Hippocampal formation (tissue), 2 donors: ENCODE measurements at regions not wholly inside any gene's neighbourhood (a gene's known extent, or its start where the extent isn't known, plus 50 kb on each side); places are given as distances from the start of the nearest gene placed in this dataset.
A peak's percentile ranks its signal among the peaks of the same experiment; 100 is the strongest.

Source experiments
- DNase-seq, 2 donors: peaks; one replicate each; lab custom pipeline; 2025; lab: John Stamatoyannopoulos, UW

DNA sequence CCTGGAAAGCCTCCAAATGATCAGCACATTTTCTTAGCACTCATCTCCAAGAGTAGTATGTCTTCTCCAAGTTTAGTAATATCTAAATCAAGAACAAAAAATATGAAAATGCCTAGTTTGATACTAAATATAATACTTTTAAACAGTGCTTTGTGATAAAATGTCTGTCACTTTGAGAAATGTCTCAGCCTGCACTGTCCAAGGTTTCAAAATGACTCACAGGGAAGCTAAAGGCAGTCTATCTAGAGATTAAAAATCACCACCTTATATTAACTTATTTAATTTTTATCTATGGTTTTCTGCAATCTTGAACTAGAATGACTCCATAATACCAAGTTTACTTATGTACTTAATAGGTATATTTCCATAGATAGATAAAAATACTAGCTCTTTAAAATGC lies 633.0 kb upstream of the C9orf72 start:
- DNase-seq, result no peak

DNA sequence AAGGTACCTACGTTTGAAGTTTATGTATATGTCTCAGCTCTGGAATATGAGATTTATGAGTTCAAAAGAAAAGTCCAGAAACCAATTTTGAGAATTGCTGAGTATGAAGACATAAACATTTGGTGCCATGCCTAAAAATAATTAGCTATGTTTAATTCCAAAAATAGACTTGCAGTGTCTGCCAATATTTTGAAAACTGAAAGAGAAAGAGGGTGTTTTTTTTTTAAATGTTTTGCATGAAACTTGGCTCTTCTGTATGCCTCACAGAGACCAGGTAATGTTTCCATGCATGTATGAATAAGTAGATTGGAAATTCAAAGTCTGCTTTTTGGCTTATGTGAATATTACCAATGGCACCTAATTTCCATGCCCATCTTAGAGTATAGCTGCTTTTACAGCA lies 634.4 kb upstream of the C9orf72 start:
- DNase-seq, result no peak

GRCh38 chr9:28209130-28209529 lies 635.8 kb upstream of the C9orf72 start:
- no peak for DNase-seq

GRCh38 chr9:28212979-28213378 lies 639.7 kb upstream of the C9orf72 start:
- no peak for DNase-seq

DNA sequence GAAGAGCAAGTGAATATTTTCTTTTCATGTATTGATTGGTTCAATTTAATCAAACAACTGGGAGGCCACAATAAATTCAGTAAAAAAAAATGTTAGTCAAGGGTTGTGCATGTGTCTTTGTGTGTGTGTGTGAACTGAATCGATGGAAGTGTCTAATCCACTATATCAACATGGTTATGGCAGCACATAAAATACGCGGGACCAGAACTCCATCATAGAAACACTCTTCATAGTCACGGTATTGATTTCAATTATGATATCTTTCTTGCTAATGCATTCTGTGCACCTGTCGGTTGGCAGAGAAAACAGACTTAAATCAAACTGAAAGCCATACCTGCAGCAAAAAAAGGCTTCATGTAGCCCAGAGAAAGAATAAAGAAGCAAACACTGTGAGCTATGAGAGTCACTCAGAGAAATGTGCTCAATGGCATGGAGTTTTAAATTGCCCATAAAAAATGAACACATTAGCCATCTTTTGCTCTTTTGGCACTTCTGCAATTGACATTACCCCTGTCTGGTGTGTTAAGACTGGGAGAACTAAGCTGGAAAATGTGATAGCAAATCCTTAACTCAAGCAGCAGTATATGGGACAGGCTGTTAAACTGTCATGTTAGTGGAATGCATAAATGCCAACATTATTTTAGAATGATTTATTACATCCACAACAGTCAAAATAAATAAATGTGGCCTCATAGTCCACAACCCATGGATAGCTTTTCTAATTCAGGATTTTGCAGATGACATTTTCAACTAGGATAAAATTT lies 642.4 kb upstream of the C9orf72 start:
- DNase-seq, result no peak

GRCh38 chr9:28232686-28233085 lies 659.4 kb upstream of the C9orf72 start:
- no peak for DNase-seq

- DNase-seq, result no peak
These were observed 661.0 kb upstream of the C9orf72 start for GRCh38 chr9:28234133-28234893.

- DNase-seq, result no peak
These were observed 661.6 kb upstream of the C9orf72 start for GRCh38 chr9:28234894-28235277.

- DNase-seq, result no peak
These were observed 676.1 kb upstream of the C9orf72 start for GRCh38 chr9:28249424-28249823.

DNA sequence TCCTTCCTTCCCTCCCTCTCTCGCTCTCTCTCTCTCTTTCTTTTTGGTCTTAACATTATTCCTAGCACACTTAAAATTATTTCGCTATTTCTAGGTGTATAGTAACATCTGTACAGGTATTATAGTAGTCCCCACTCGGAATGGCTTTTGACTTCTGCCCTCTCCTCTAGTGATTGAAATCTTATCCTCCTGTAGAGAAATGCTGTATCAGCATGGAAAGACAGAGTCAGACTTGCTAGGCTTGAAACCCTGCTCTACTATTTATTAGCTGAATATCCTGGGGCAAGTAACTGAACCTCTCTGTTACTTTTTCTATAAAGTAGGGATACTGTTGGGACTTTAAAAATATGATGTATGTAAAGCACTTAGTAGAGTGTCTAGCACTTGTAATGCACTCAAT lies 681.9 kb upstream of the C9orf72 start:
- DNase-seq, result no peak

GRCh38 chr9:28260330-28260729 lies 687.0 kb upstream of the C9orf72 start:
- DNase-seq, result no peak

GRCh38 chr9:28264368-28264767 lies 691.1 kb upstream of the C9orf72 start:
- no peak for DNase-seq

DNA sequence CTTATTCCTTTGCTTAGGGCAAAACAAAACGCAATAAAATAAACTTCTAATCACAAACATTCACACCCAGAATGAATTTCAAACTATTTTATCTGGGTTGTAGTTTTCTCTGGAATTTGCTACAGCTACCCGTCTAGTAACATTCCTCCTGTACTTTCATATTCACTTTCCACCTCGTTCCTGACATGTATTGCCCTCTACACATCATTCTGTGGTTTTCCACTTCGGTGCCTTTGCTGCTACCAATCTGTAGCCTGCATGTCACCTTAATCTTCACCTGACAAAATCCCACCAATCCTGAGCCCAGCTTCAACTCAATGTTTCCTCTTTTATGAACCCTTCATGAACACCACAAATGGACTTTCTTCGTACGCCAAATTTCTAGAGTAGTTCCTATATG lies 694.1 kb upstream of the C9orf72 start:
- DNase-seq, result no peak

DNA sequence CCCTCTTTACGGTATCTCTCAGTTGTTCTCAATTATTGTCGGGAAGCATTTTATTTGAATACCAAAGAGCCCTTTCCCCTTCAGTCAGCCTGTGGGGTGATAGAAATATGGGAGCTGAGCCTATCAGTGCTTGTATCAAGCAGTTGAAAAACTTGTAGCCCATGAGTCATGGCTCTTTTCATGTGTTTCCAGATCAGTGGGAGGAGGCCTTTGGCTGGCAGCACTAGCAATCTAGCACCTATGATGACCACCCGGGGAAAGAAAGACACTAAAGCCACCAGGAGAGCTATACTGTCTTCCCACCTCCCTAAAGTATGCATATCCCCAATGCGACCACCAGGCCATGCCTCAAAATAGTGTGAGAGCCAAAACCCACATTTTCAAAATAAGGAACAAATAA lies 696.9 kb upstream of the C9orf72 start:
- DNase-seq, result no peak

GRCh38 chr9:28272127-28272526 lies 698.8 kb upstream of the C9orf72 start:
- no peak for DNase-seq

DNA sequence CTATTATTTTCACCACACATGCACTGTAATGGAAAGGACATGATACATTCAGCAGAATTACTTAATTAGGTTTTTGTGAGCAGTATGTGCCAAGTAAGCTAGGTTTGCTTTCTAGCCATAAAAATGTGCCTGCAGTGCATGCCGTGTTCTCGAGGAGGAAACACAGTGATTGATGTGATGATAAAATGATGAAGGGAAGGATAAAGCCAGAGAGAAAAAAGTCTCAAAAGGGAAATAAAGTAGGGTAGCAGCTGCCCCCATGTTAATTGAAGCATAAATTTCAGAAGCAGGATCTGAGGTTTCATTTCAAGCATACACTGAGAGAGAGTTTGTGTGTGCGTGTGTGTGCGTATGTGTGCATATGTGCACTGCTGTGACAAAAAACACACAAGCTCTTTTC lies 714.2 kb upstream of the C9orf72 start:
- DNase-seq, result no peak

DNA sequence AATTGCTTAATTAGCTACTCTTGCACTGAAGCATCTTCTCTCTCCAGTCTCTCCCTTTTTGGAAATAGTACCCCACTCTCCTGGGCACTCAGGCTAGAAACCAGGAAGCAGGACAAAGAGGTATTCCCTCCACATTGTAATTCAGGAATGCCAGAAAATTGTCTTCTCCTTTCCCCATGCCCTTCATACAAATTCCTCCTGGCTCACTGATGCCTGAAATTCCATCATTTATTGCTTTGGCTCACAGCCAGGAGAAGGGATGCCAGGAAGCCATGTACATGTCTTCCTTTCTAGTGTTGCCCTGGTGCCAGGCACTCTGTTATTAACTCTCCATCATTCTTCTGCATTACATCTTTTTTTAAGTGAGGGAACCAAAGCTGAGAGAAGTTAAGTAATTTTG lies 716.5 kb upstream of the C9orf72 start:
- DNase-seq, result no peak

- DNase-seq, result no peak
These were observed 720.2 kb upstream of the C9orf72 start for GRCh38 chr9:28293369-28294090.

DNA sequence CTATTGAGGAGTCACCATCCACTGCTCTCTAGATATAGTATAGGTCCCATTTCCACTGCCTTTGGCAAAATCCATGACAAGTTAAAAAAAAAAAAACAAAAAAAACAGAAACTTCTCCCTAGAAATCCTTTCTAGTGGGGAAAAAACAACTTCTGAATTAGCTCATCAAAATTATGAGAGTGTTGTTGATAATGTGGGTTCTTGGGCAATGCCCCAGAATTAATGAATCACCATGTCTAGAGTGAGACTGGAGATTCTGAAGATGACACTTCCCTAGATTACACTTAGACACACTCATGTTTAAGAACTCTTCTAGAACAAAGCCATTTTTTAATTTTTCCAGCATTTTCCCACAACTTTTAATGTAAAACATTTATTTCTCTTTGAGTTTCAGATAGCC lies 728.0 kb upstream of the C9orf72 start:
- DNase-seq, result no peak

DNA sequence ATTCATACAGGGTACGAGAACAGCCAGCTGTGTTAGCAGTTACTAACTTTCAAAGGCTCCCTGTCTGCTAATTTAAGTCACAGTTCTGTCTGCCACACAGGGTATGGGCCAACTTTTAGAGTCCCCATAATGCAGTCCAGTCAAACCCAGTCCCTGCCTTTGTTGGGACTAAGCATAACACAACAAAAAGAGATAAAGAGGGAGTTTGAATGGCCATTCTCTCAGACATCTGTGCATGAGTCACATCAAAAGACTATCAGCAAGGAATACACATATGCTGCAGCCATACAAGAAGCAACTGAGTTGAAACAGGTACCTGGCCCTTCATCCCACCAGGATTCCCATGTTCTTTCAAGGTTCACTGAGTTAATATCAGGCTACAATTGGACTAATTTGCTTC lies 744.5 kb upstream of the C9orf72 start:
- DNase-seq, result peak; percentile 7 to 8

DNA sequence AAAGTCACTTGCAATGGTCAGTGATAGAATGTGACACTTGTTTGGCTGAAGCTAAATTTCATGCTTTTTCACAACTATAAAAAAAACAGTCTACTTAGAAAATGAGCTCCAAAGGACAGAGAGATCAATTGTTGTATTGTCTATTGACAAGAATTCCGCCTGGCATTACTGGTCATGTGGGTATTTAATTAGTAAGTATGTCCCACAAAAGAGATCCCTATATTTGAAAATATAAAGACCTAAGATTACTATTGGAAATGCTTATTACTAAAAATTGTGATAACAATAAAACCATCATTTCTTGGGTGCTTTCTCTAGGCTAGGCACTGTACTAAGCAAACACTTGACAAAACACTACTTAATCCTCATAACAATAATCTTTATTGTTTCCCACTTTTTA lies 745.2 kb upstream of the C9orf72 start:
- DNase-seq, result peak in 1 of 2 donors; percentile 66

DNA sequence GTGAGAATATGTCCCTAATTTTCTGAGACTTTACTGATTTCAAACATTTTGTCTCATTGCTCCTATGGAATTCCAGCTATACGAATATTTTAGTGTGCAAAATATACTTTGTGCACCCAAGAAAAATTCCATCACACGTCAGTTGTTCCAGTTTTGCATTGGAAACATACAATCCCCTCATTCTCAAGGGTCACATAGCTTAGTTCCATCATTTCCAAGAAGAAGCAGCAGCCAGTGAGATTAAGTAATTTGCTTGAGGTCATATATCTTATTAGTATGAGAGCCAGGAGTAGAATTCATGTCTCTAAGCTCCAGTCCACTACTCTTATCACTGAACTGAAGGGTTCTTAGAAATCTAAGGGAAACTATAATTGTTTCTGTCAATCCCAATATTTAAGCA lies 746.7 kb upstream of the C9orf72 start:
- DNase-seq, result no peak

GRCh38 chr9:28320616-28321015 lies 747.3 kb upstream of the C9orf72 start:
- no peak for DNase-seq
